ENCODE measurements at regions not wholly inside any gene's neighbourhood (a gene's known extent, or its start where the extent isn't known, plus 50 kb on each side); places are given as distances from the start of the nearest gene placed in this dataset.

GRCh38 chr12:19008102-19008501 lies 121.4 kb upstream of the PLEKHA5 start:
- no peaks in the 10 kb centered on the region for H3K36me3 ChIP-seq (ENCODE audit: control insufficient read depth, insufficient read depth, low read length)
- no CpG with 5 or more reads among the region's 2 CpGs for WGBS, 2 experiments (ENCODE audit: insufficient coverage in 2 of 2)
- H3K9me3 ChIP-seq (ENCODE audit: control insufficient read depth, low read length) = no peaks in the 10 kb centered on the region
- H3K27ac ChIP-seq (ENCODE audit: low read depth, low read length, severe bottlenecking) = no peak overlapping the region
- H3K4me1 ChIP-seq (ENCODE audit: control insufficient read depth, insufficient read depth, low read length, poor library complexity, severe bottlenecking) = peaks cover 6% of the 10 kb centered on the region
- no peak overlapping the region for H3K4me3 ChIP-seq (ENCODE audit: extremely low read depth, insufficient read depth, low read length, poor library complexity, severe bottlenecking)

GRCh38 chr12:19010087-19010486 lies 119.4 kb upstream of the PLEKHA5 start:
- Histone ChIP-seq H3K27ac (ENCODE audit: low read depth, low read length, severe bottlenecking) (no peak overlapping the region), H3K9me3 (ENCODE audit: control insufficient read depth, low read length) (no peaks in the 10 kb centered on the region), H3K4me3 (ENCODE audit: extremely low read depth, insufficient read depth, low read length, poor library complexity, severe bottlenecking) (no peak overlapping the region), H3K4me1 (ENCODE audit: control insufficient read depth, insufficient read depth, low read length, poor library complexity, severe bottlenecking) (peaks cover 6% of the 10 kb centered on the region), H3K36me3 (ENCODE audit: control insufficient read depth, insufficient read depth, low read length) (no peaks in the 10 kb centered on the region)
- 0 to 37% methylated on average over 1 to 3 of the region's 3 CpGs for WGBS, 2 experiments (ENCODE audit: insufficient coverage in 2 of 2)

GRCh38 chr12:19010726-19011125 lies 118.8 kb upstream of the PLEKHA5 start:
- Histone ChIP-seq H3K9me3 (ENCODE audit: control insufficient read depth, low read length) (no peaks in the 10 kb centered on the region), H3K27ac (ENCODE audit: low read depth, low read length, severe bottlenecking) (no peak overlapping the region), H3K4me1 (ENCODE audit: control insufficient read depth, insufficient read depth, low read length, poor library complexity, severe bottlenecking) (peaks cover 6% of the 10 kb centered on the region), H3K36me3 (ENCODE audit: control insufficient read depth, insufficient read depth, low read length) (no peaks in the 10 kb centered on the region), H3K4me3 (ENCODE audit: extremely low read depth, insufficient read depth, low read length, poor library complexity, severe bottlenecking) (no peak overlapping the region)
- 95 to 97% methylated on average over 5 to 9 of the region's 10 CpGs for WGBS, 2 experiments (ENCODE audit: insufficient coverage in 2 of 2)

- Histone ChIP-seq H3K4me1 (ENCODE audit: control insufficient read depth, insufficient read depth, low read length, poor library complexity, severe bottlenecking) (peaks cover 6% of the 10 kb centered on the region), H3K4me3 (ENCODE audit: extremely low read depth, insufficient read depth, low read length, poor library complexity, severe bottlenecking) (no peak overlapping the region), H3K36me3 (ENCODE audit: control insufficient read depth, insufficient read depth, low read length) (no peaks in the 10 kb centered on the region), H3K27ac (ENCODE audit: low read depth, low read length, severe bottlenecking) (no peak overlapping the region), H3K9me3 (ENCODE audit: control insufficient read depth, low read length) (no peaks in the 10 kb centered on the region)
- 92 to 100% methylated on average over 1 to 3 of the region's 3 CpGs for WGBS, 2 experiments (ENCODE audit: insufficient coverage in 2 of 2)
Measured at GRCh38 chr12:19012965-19013364, 116.6 kb upstream of the PLEKHA5 start.

- Histone ChIP-seq H3K4me1 (ENCODE audit: control insufficient read depth, insufficient read depth, low read length, poor library complexity, severe bottlenecking) (peaks cover 9% of the 10 kb centered on the region), H3K9me3 (ENCODE audit: control insufficient read depth, low read length) (peaks cover 2% of the 10 kb centered on the region), H3K36me3 (ENCODE audit: control insufficient read depth, insufficient read depth, low read length) (no peaks in the 10 kb centered on the region), H3K4me3 (ENCODE audit: extremely low read depth, insufficient read depth, low read length, poor library complexity, severe bottlenecking) (no peak overlapping the region), H3K27ac (ENCODE audit: low read depth, low read length, severe bottlenecking) (no peak overlapping the region)
- WGBS, 2 experiments (ENCODE audit: insufficient coverage in 2 of 2) = 90 to 100% methylated on average over 1 of the region's 2 CpGs
Measured at GRCh38 chr12:19014240-19014639, 115.3 kb upstream of the PLEKHA5 start.

GRCh38 chr12:19015285-19015684 lies 114.2 kb upstream of the PLEKHA5 start:
- Histone ChIP-seq H3K9me3 (ENCODE audit: control insufficient read depth, low read length) (peaks cover 7% of the 10 kb centered on the region), H3K27ac (ENCODE audit: low read depth, low read length, severe bottlenecking) (no peak overlapping the region), H3K4me3 (ENCODE audit: extremely low read depth, insufficient read depth, low read length, poor library complexity, severe bottlenecking) (no peak overlapping the region), H3K36me3 (ENCODE audit: control insufficient read depth, insufficient read depth, low read length) (no peaks in the 10 kb centered on the region), H3K4me1 (ENCODE audit: control insufficient read depth, insufficient read depth, low read length, poor library complexity, severe bottlenecking) (peaks cover 8% of the 10 kb centered on the region)
- 78 to 79% methylated on average over 3 to 5 of the region's 5 CpGs for WGBS, 2 experiments (ENCODE audit: insufficient coverage in 2 of 2)

GRCh38 chr12:19018302-19018970 lies 111.1 kb upstream of the PLEKHA5 start:
- WGBS, 2 experiments (ENCODE audit: insufficient coverage in 2 of 2) = 73 to 90% methylated on average over 1 of the region's 1 CpG
- peaks cover 7% of the 10 kb centered on the region for H3K9me3 ChIP-seq (ENCODE audit: control insufficient read depth, low read length)
- H3K36me3 ChIP-seq (ENCODE audit: control insufficient read depth, insufficient read depth, low read length) = no peaks in the 10 kb centered on the region
- peak overlapping the region; percentile 86 for H3K27ac ChIP-seq (ENCODE audit: low read depth, low read length, severe bottlenecking)
- peaks cover 7% of the 10 kb centered on the region for H3K4me1 ChIP-seq (ENCODE audit: control insufficient read depth, insufficient read depth, low read length, poor library complexity, severe bottlenecking)
- no peak overlapping the region for H3K4me3 ChIP-seq (ENCODE audit: extremely low read depth, insufficient read depth, low read length, poor library complexity, severe bottlenecking)

- H3K9me3 ChIP-seq (ENCODE audit: control insufficient read depth, low read length) = peaks cover 12% of the 10 kb centered on the region
- H3K27ac ChIP-seq (ENCODE audit: low read depth, low read length, severe bottlenecking) = no peak overlapping the region
- H3K36me3 ChIP-seq (ENCODE audit: control insufficient read depth, insufficient read depth, low read length) = no peaks in the 10 kb centered on the region
- H3K4me1 ChIP-seq (ENCODE audit: control insufficient read depth, insufficient read depth, low read length, poor library complexity, severe bottlenecking) = peaks cover 7% of the 10 kb centered on the region
- H3K4me3 ChIP-seq (ENCODE audit: extremely low read depth, insufficient read depth, low read length, poor library complexity, severe bottlenecking) = no peak overlapping the region
- 96 to 100% methylated on average over 3 of the region's 4 CpGs for WGBS, 2 experiments (ENCODE audit: insufficient coverage in 2 of 2)
Measured at GRCh38 chr12:19021240-19021639, 108.3 kb upstream of the PLEKHA5 start.

- Histone ChIP-seq H3K4me1 (ENCODE audit: control insufficient read depth, insufficient read depth, low read length, poor library complexity, severe bottlenecking) (peaks cover 7% of the 10 kb centered on the region), H3K27ac (ENCODE audit: low read depth, low read length, severe bottlenecking) (no peak overlapping the region), H3K4me3 (ENCODE audit: extremely low read depth, insufficient read depth, low read length, poor library complexity, severe bottlenecking) (no peak overlapping the region), H3K9me3 (ENCODE audit: control insufficient read depth, low read length) (peaks cover 12% of the 10 kb centered on the region), H3K36me3 (ENCODE audit: control insufficient read depth, insufficient read depth, low read length) (no peaks in the 10 kb centered on the region)
- WGBS, 2 experiments (ENCODE audit: insufficient coverage in 2 of 2) = no CpG with 5 or more reads among the region's 1 CpG
Measured at GRCh38 chr12:19021646-19022045, 107.9 kb upstream of the PLEKHA5 start.

- no peak overlapping the region for H3K4me3 ChIP-seq (ENCODE audit: extremely low read depth, insufficient read depth, low read length, poor library complexity, severe bottlenecking)
- WGBS, 2 experiments (ENCODE audit: insufficient coverage in 2 of 2) = 81 to 83% methylated on average over 4 to 5 of the region's 5 CpGs
- no peaks in the 10 kb centered on the region for H3K36me3 ChIP-seq (ENCODE audit: control insufficient read depth, insufficient read depth, low read length)
- H3K4me1 ChIP-seq (ENCODE audit: control insufficient read depth, insufficient read depth, low read length, poor library complexity, severe bottlenecking) = no peaks in the 10 kb centered on the region
- H3K9me3 ChIP-seq (ENCODE audit: control insufficient read depth, low read length) = peaks cover 4% of the 10 kb centered on the region
- no peak overlapping the region for H3K27ac ChIP-seq (ENCODE audit: low read depth, low read length, severe bottlenecking)
Measured at GRCh38 chr12:19025582-19025981, 104.0 kb upstream of the PLEKHA5 start.

GRCh38 chr12:19026034-19026433 lies 103.5 kb upstream of the PLEKHA5 start:
- Histone ChIP-seq H3K36me3 (ENCODE audit: control insufficient read depth, insufficient read depth, low read length) (no peaks in the 10 kb centered on the region), H3K4me3 (ENCODE audit: extremely low read depth, insufficient read depth, low read length, poor library complexity, severe bottlenecking) (no peak overlapping the region), H3K27ac (ENCODE audit: low read depth, low read length, severe bottlenecking) (no peak overlapping the region), H3K4me1 (ENCODE audit: control insufficient read depth, insufficient read depth, low read length, poor library complexity, severe bottlenecking) (no peaks in the 10 kb centered on the region), H3K9me3 (ENCODE audit: control insufficient read depth, low read length) (peaks cover 4% of the 10 kb centered on the region)
- no CpG with 5 or more reads among the region's 4 CpGs for WGBS, 2 experiments (ENCODE audit: insufficient coverage in 2 of 2)
